HEK293 (cell line): ENCODE measurements at regions not wholly inside any gene's neighbourhood (a gene's known extent, or its start where the extent isn't known, plus 50 kb on each side); places are given as distances from the start of the nearest gene placed in this dataset.

Experiments used
- CTCF ChIP-seq: fragments of 450-650 bp; formaldehyde crosslinking; IDR thresholded peaks from 2 replicates; pipeline ENCODE4 v1.5.1; 2016; ENCODE audit warnings: missing biosample characterization, missing genetic modification characterization
- KLF1 ChIP-seq: fragments of 450-650 bp; formaldehyde crosslinking; IDR thresholded peaks from 2 replicates; pipeline ENCODE4 v1.5.1; 2016; ENCODE audit warnings: missing biosample characterization, missing genetic modification characterization
- YY1 ChIP-seq: fragments of 450-650 bp; formaldehyde crosslinking; IDR thresholded peaks from 2 replicates; pipeline ENCODE4 v1.5.1; 2018; ENCODE audit warnings: missing biosample characterization, missing genetic modification characterization
- ZFHX2 ChIP-seq: fragments of 450-650 bp; formaldehyde crosslinking; conservative IDR thresholded peaks from 2 replicates; pipeline ENCODE4 v1.5.1; 2016; ENCODE audit warnings: missing biosample characterization, missing genetic modification characterization
- ZNF121 ChIP-seq: fragments of 450-650 bp; formaldehyde crosslinking; IDR thresholded peaks from 2 replicates; pipeline ENCODE4 v1.5.1; 2016; ENCODE audit warnings: missing biosample characterization, missing genetic modification characterization
- ZNF292 ChIP-seq: fragments of 450-650 bp; formaldehyde crosslinking; IDR thresholded peaks from 2 replicates; pipeline ENCODE4 v1.5.1; 2016; ENCODE audit warnings: low read depth, missing biosample characterization, missing genetic modification characterization, borderline replicate concordance
- ZNF302 ChIP-seq: fragments of 450-650 bp; formaldehyde crosslinking; IDR thresholded peaks from 2 replicates; pipeline ENCODE4 v1.5.1; 2016; ENCODE audit warnings: missing biosample characterization, missing genetic modification characterization, low read depth
- ZNF501 ChIP-seq: fragments of 450-650 bp; formaldehyde crosslinking; IDR thresholded peaks from 2 replicates; pipeline ENCODE4 v1.5.1; 2016; ENCODE audit warnings: missing biosample characterization, missing genetic modification characterization
- ZNF549 ChIP-seq: fragments of 450-650 bp; IDR thresholded peaks from 2 replicates; pipeline ENCODE4 v1.5.1; 2018; ENCODE audit warnings: missing biosample characterization, missing genetic modification characterization, mild to moderate bottlenecking, inconsistent platforms, moderate library complexity
- ZNF747 ChIP-seq: fragments of 450-650 bp; formaldehyde crosslinking; IDR thresholded peaks from 2 replicates; pipeline ENCODE4 v1.5.1; 2016; ENCODE audit warnings: missing biosample characterization, missing genetic modification characterization
- ZNF776 ChIP-seq: fragments of 450-650 bp; formaldehyde crosslinking; IDR thresholded peaks from 2 replicates; pipeline ENCODE4 v1.5.0; 2017; ENCODE audit warnings: missing biosample characterization, missing genetic modification characterization, borderline replicate concordance
- TF ChIP-seq, protein P1 (sequence below): fragments of 450-650 bp; formaldehyde crosslinking; IDR thresholded peaks from 2 replicates; pipeline ENCODE4 v1.5.1; 2016; ENCODE audit warnings: missing biosample characterization, missing genetic modification characterization

GRCh38 chr11:42311514-42311913 is 852.1 kb upstream of the LRRC4C start:
- no peak for TF ChIP-seq ZNF501 (tag by site-specific recombination)
- TF ChIP-seq, protein P1, sequence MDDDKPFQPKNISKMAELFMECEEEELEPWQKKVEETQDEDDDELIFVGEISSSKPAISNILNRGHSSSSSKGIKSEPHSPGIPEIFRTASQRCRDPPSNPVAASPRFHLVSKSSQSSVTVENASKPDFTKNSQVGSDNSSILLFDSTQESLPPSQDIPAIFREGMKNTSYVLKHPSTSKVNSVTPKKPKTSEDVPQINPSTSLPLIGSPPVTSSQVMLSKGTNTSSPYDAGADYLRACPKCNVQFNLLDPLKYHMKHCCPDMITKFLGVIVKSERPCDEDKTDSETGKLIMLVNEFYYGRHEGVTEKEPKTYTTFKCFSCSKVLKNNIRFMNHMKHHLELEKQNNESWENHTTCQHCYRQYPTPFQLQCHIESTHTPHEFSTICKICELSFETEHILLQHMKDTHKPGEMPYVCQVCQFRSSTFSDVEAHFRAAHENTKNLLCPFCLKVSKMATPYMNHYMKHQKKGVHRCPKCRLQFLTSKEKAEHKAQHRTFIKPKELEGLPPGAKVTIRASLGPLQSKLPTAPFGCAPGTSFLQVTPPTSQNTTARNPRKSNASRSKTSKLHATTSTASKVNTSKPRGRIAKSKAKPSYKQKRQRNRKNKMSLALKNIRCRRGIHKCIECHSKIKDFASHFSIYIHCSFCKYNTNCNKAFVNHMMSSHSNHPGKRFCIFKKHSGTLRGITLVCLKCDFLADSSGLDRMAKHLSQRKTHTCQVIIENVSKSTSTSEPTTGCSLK = no peak
- TF ChIP-seq ZNF747 (tag by site-specific recombination) = no peak
- TF ChIP-seq CTCF (tag by site-specific recombination) = no peak
- TF ChIP-seq YY1 = no peak
- TF ChIP-seq KLF1 (tag by site-specific recombination) = no peak
- no peak for TF ChIP-seq ZFHX2 (tag by site-specific recombination)
- TF ChIP-seq ZNF302 (tag by site-specific recombination) = no peak
- no peak for TF ChIP-seq ZNF549 (tag by site-specific recombination)
- TF ChIP-seq ZNF776 (tag by site-specific recombination) = no peak
- no peak for TF ChIP-seq ZNF292
- no peak for TF ChIP-seq ZNF121 (tag by site-specific recombination)
